Uterus (tissue), 2 donors: ENCODE measurements at regions not wholly inside any gene's neighbourhood (a gene's known extent, or its start where the extent isn't known, plus 50 kb on each side); places are given as distances from the start of the nearest gene placed in this dataset.

ENCODE experiments used
- POLR2A ChIP-seq, 2 donors: fragments of 450-650 bp; IDR thresholded peaks; one replicate each; pipeline ENCODE4 v1.6.1; 2016; ENCODE audit warnings: antibody characterized with exemption in 2 of 2, mild to moderate bottlenecking in 1 of 2, moderate library complexity in 1 of 2
- TF ChIP-seq, protein P1 (sequence below), 4 experiments: fragments of 200-600 bp in 2 of 4; fragments of 450-650 bp in 2 of 4; sonication (generic) in 2 of 4; IDR thresholded peaks; one replicate each; pipeline ENCODE4 v1.5.1; 2016 to 2019; ENCODE audit warnings: antibody characterized with exemption in 4 of 4, mild to moderate bottlenecking in 2 of 4, moderate library complexity in 1 of 4

DNA sequence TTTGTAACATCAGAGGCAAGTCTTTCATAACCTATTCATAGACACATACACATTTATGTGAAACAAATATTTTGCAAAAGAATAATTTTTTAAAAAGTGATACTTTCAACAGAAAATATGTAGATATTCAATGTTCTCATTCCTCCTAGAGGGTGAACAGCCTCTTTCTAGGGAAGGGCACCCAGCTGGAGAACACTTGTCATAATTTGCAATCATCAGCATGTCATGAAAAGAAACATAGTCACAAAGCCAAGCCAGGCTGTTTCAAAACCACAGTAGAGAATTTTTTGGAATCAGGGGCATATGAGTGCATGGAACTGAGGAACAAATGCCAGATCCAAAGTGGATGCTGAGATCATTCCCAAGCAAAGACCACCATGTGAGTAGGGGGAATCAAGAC, 406.9 kb upstream of the ADAMTS9 start:
- TF ChIP-seq, protein P1, sequence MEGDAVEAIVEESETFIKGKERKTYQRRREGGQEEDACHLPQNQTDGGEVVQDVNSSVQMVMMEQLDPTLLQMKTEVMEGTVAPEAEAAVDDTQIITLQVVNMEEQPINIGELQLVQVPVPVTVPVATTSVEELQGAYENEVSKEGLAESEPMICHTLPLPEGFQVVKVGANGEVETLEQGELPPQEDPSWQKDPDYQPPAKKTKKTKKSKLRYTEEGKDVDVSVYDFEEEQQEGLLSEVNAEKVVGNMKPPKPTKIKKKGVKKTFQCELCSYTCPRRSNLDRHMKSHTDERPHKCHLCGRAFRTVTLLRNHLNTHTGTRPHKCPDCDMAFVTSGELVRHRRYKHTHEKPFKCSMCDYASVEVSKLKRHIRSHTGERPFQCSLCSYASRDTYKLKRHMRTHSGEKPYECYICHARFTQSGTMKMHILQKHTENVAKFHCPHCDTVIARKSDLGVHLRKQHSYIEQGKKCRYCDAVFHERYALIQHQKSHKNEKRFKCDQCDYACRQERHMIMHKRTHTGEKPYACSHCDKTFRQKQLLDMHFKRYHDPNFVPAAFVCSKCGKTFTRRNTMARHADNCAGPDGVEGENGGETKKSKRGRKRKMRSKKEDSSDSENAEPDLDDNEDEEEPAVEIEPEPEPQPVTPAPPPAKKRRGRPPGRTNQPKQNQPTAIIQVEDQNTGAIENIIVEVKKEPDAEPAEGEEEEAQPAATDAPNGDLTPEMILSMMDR (IDR thresholded peaks at IDR 0.05), result no peak
- no peak for TF ChIP-seq POLR2A (IDR thresholded peaks at IDR 0.05)
